KMS-11 (cell line): ENCODE measurements at regions not wholly inside any gene's neighbourhood (a gene's known extent, or its start where the extent isn't known, plus 50 kb on each side); places are given as distances from the start of the nearest gene placed in this dataset.

Experiments
- H2AFZ ChIP-seq: fragments of 200-600 bp; sonication (generic); 2 replicates; pipeline ENCODE4 v1.6.1; 2016; ENCODE audit warnings: antibody characterized with exemption, mixed run types, low read depth
- H3K27ac ChIP-seq: fragments of 200-600 bp; sonication (generic); 2 replicates; pipeline ENCODE4 v1.6.1; 2016; ENCODE audit warnings: mild to moderate bottlenecking, mixed run types
- H3K27me3 ChIP-seq: fragments of 200-600 bp; sonication (generic); 2 replicates; pipeline ENCODE4 v1.6.1; 2017; ENCODE audit warnings: mild to moderate bottlenecking, low read depth, mixed run types, moderate library complexity; ENCODE audit not compliant: insufficient read depth
- H3K36me3 ChIP-seq: fragments of 200-600 bp; sonication (generic); 2 replicates; pipeline ENCODE4 v1.6.1; 2017; ENCODE audit warnings: mild to moderate bottlenecking, mixed run types; ENCODE audit not compliant: insufficient read depth
- H3K4me1 ChIP-seq: fragments of 200-600 bp; sonication (generic); 2 replicates; pipeline ENCODE4 v1.6.1; 2016; ENCODE audit warnings: mild to moderate bottlenecking, low read depth, mixed run types; ENCODE audit not compliant: poor library complexity, severe bottlenecking
- H3K4me2 ChIP-seq: fragments of 200-600 bp; sonication (generic); 2 replicates; pipeline ENCODE4 v1.7.0; 2016; ENCODE audit warnings: mild to moderate bottlenecking, mixed run types
- H3K4me3 ChIP-seq: fragments of 200-600 bp; sonication (generic); IDR thresholded peaks from 2 replicates; pipeline ENCODE4 v1.6.1; 2017; ENCODE audit warnings: low read depth, low read length, mixed read lengths; ENCODE audit not compliant: insufficient read depth
- H3K79me2 ChIP-seq: fragments of 200-600 bp; sonication (generic); 2 replicates; pipeline ENCODE4 v1.6.1; 2016; ENCODE audit warnings: low read depth, mixed run types; ENCODE audit not compliant: insufficient read depth
- H3K9ac ChIP-seq: fragments of 200-600 bp; sonication (generic); 2 replicates; pipeline ENCODE4 v1.6.1; 2016; ENCODE audit warnings: mild to moderate bottlenecking, mixed run types
- H4K20me1 ChIP-seq: fragments of 200-600 bp; sonication (generic); 2 replicates; pipeline ENCODE4 v1.6.1; 2016; ENCODE audit warnings: mild to moderate bottlenecking, mixed run types; ENCODE audit not compliant: insufficient read depth
- CTCF ChIP-seq: fragments of 200-600 bp; sonication (generic); conservative IDR thresholded peaks from 2 replicates; pipeline ENCODE4 v1.6.1; 2017; ENCODE audit warnings: low read depth, mild to moderate bottlenecking, antibody characterized with exemption, low read length, moderate library complexity, mixed read lengths

GRCh38 chrX:13175056-13175455 is 130.6 kb upstream of the FAM9C start:
- Histone ChIP-seq H3K4me2 (no peak overlapping the region), H3K9ac (no peak overlapping the region), H3K79me2 (no peaks in the 10 kb centered on the region), H3K27me3 (no peaks in the 10 kb centered on the region), H3K4me1 (no peaks in the 10 kb centered on the region), H3K36me3 (no peaks in the 10 kb centered on the region), H4K20me1 (no peaks in the 10 kb centered on the region), H2AFZ (no peak overlapping the region), H3K4me3 (no peak overlapping the region), H3K27ac (no peak overlapping the region)
- no peak for TF ChIP-seq CTCF

DNA sequence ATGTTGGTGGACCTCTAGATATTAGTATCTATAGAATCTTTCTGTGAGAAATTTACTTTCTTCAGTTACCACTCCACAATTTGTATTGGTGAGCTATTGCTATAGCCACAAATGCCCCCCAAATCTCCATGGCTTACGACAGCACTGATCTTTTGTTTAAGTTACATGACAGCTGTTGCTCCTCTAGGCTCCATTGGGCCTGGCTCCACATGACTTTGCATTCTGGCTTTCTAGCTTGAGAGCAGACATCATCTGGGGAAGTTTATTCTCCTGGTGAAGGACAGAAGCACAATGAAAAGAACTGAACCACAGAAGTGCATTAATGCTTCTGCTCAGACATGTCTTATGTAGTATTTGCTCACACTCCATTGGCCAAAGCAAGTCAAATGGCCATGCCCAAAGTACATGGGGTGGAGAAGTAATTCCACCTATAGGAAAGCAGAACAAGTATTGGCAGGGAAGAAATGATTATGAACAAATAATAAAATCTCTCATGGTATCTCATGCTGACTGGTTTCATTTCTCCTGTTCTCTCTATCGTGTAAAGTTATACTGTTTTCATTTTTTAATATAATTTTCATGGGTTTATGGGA is 126.6 kb upstream of the FAM9C start:
- Histone ChIP-seq H4K20me1 (no peaks in the 10 kb centered on the region), H2AFZ (no peak overlapping the region), H3K9ac (no peak overlapping the region), H3K79me2 (no peaks in the 10 kb centered on the region), H3K36me3 (no peaks in the 10 kb centered on the region), H3K4me2 (no peak overlapping the region), H3K27me3 (no peaks in the 10 kb centered on the region), H3K4me1 (peaks cover 8% of the 10 kb centered on the region), H3K4me3 (no peak overlapping the region), H3K27ac (no peak overlapping the region)
- TF ChIP-seq CTCF = no peak

- Histone ChIP-seq H3K79me2 (no peaks in the 10 kb centered on the region), H4K20me1 (no peaks in the 10 kb centered on the region), H3K9ac (no peak overlapping the region), H3K27me3 (no peaks in the 10 kb centered on the region), H3K4me1 (peaks cover 8% of the 10 kb centered on the region), H3K36me3 (no peaks in the 10 kb centered on the region), H2AFZ (no peak overlapping the region), H3K27ac (no peak overlapping the region), H3K4me2 (no peak overlapping the region), H3K4me3 (no peak overlapping the region)
- no peak for TF ChIP-seq CTCF
Observed at GRCh38 chrX:13169684-13170083, 125.3 kb upstream of the FAM9C start.

DNA sequence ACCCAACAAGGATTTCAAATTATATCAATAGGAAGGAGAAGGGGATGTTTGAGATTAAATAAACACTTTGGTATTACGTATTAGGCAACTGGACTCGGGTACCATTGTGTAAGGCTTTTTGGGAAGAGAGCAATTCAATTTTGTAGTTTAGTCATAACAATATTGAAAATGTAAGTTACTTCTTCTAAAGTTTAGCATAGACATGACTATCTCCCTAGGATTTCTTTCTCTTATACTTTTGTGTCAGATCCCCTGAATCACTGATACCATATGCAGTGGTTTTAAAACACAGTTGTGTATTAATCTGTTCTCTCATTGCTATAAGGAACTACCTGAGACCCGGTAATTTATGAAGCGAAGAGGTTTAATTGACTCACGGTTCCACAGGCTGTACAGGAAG is 123.8 kb upstream of the FAM9C start:
- no peak overlapping the region for H2AFZ ChIP-seq
- no peaks in the 10 kb centered on the region for H3K36me3 ChIP-seq
- H3K27ac ChIP-seq = no peak overlapping the region
- no peak for TF ChIP-seq CTCF
- H3K79me2 ChIP-seq = no peaks in the 10 kb centered on the region
- no peaks in the 10 kb centered on the region for H3K27me3 ChIP-seq
- H4K20me1 ChIP-seq = no peaks in the 10 kb centered on the region
- peaks cover 8% of the 10 kb centered on the region for H3K4me1 ChIP-seq
- H3K4me3 ChIP-seq = no peak overlapping the region
- H3K9ac ChIP-seq = no peak overlapping the region
- H3K4me2 ChIP-seq = no peak overlapping the region
